GM21526 (cell line): ENCODE measurements at regions not wholly inside any gene's neighbourhood (a gene's known extent, or its start where the extent isn't known, plus 50 kb on each side); places are given as distances from the start of the nearest gene placed in this dataset.
"Not testable (repeated sequence)": the region's sequence is repeated elsewhere in the genome, so short reads cannot be mapped to it uniquely, and the experiment has no call there.

Experiments
- ATAC-seq: cut with Tn5 transposase; IDR thresholded peaks from one replicate; pipeline ENCODE4 v1.9.1; 2021; ENCODE audit warnings: moderate library complexity; ENCODE audit not compliant: unreplicated experiment, low FRiP score

DNA sequence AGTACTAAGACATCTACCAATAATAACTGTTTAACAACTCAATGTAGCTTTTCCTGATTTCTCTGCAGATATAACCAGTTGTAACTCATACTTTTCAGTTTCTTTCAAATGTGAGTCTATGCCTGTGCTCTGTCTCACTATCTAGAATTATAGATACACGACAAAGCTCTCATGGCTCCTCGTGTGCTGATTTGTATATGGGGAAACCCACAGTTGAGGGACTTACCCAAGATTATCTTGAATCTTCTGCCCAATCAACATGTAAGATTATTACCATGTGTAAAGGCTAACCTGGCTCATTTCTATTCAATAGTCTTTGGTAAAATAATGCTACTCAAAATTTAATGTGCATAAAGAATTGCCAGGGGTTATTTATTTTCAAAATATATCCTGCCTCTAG, 554.4 kb downstream of the FBXO15 start:
- ATAC-seq: no peak

GRCh38 chr18:73590950-73591349, 556.7 kb downstream of the FBXO15 start:
- no peak for ATAC-seq

DNA sequence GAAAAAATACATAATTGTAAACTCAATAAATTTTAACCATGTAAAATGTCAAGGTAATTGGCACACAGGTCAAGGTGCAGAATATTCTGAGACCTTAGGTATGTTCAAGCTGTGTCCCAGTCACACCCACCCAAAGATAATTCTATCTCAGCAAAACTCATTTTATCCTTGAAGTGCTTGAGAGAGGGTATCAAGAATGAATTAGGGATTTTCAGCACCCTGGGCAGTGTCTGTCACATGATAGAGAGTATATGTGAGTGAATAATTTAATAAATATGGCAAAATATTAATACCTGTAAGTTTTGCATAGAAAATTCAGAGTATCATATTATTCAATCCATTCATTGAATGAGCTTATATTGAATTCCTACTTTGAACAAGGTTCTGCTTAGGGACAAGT, 567.9 kb downstream of the FBXO15 start:
- no peak for ATAC-seq

DNA sequence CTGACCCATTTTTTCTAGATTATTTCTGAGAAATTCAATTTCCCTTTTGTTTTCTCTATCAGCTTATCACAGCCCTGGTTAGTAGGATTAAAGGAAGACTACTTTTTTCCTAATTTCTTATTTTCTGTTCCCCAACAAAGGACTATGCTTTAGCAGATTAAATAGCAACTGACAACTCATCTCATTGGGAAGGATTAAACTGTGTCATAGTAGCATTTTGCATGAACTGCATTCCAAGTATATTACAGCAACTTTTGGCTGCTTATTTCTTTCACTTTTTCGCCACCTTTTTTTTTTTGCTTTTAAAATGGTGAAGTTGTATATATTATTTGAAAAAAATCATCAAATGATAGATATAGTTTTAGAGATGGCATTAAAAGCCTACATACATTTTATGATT, 570.3 kb downstream of the FBXO15 start:
- no peak for ATAC-seq

DNA sequence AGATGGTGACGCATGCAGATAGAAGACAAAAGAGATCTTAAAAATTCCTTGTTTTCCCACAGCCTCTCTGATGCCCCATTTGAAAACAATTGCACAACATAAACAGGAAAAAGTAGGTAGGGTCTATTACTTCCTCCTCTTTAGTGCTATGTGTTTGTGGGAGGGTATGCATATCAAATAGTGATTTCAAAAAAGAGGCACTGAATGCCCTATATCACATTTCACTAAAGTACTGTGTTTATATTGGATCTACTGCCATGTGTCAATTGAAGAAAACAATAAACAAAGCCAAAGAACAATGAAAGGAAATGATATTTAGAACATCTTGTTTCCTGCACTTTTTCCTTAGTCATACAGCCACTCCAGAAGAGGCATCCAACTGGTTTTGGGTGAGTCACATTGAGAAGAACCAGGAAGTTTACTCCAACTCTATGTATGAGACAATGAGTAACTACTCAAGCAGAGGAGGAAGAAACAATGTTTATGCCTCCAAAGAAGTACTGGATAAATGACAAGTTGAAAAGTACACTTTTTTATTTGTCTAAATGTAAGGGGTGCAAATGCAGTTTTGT, 583.6 kb downstream of the FBXO15 start:
- ATAC-seq: no peak

DNA sequence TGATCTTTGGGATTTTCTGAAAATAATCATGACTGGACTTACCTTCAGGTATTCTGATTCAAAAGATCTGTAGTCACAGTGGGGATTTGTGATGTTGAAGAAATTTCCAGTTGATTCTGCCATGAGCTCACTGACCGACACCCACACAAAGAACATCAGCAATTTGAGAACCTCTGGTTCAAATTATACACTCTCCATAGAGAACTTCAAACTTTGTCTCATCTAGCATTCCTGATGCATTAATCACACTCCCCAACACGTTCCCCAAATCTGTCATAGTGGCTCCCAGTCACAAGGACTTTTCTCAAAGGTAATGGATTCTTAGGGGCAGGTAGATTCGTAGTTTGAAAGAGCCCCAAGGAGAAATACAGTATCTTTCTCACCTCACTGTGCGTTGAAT, 584.3 kb downstream of the FBXO15 start:
- no peak for ATAC-seq

DNA sequence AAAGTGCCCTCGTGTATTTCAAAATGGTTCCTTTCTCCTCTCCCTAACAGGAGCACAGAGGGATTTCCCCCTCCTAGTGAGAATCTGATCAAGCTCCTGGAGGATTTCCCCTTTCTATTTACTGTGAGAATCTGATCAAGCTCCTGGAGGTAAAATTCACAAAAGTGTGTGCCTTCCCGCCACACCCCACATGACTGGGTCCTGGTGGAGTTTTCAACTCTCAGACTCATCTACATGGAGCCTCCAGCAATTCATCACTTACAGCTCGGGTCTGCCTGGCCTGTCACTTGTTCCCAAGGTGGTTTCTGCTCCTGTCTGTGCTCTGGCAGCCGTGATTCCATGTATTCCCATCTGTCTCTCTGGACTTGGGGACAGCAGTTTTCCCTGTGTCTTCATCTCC, 590.7 kb downstream of the FBXO15 start:
- ATAC-seq: no peak

GRCh38 chr18:73552171-73552570, 595.5 kb downstream of the FBXO15 start:
- ATAC-seq: no peak

DNA sequence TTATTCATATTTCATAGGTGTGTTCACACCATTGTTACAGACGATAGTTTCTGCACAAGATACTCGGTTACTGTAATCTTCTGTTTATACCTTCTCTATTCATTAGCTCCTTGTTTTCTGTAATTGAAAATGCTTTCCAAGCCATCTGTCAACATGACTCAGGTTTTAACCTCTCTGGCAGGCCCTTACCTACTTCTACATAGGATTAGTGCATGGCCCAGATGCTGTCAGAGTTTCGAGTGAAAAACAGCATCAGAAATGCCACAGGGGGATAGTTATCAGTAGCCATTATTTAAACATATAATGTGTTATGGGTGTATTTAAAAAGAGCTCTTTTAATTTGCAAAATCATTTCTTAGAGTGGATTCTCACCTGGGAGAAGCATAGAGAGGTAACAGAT, 596.4 kb downstream of the FBXO15 start:
- no peak for ATAC-seq

DNA sequence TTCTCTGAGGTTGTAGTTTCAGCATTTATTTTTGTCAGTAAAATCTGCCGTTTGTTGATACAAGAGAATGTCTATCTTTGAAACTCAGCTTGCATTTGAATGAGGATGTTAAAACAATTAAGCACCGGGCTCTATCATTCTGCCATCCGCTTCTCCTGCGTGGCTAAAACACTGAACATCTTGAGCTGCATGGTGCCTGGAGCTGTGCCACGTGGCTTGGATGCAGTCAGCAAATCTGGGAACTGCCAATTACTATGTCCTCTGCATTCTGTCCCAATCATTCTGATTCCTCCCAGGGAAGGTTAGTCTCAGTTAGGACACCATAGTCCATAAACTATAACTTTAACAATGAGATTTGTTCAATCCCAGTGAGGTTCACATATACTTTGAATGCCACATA, 598.4 kb downstream of the FBXO15 start:
- ATAC-seq: no peak

DNA sequence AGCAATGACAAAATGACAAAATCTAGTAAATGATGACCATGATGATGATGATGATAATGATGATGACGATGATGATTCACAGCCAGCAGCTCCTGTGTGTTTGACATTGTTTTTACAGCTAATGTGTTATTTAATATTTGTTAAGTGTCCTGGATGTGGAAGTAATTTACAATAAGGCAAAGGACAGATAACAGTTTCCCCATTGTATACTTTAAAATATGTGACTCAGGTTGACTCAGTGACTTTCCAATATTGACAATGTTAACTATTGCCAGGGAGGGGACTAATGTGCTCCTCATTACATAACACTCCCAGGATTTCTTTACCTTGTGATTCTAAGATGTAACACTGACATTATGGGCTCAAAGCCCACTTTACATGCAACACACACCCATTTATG, 602.2 kb downstream of the FBXO15 start:
- no peak for ATAC-seq

GRCh38 chr18:73544617-73545016, 603.0 kb downstream of the FBXO15 start:
- no peak for ATAC-seq

GRCh38 chr18:73544032-73544431, 603.6 kb downstream of the FBXO15 start:
- ATAC-seq: no peak

DNA sequence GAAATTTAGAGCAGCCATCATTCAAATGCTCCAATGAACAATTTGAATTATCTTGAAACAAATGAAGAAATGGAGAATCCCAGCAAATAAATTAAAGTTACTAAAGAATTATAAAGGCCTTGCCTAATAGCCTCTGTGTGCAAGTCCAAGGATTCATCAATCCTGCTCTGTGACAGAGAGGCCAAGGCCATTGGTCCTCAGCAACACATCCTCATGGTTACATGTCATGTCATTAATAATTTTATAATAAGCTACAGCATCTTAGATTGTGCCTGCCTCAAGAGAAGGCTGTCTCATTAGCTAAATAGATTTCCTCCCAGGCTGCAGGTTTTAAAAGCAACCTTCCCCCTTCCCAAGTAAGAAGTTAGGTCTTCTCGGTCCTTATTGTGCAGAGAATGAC, 611.6 kb downstream of the FBXO15 start:
- ATAC-seq: no peak

GRCh38 chr18:73535189-73535588, 612.4 kb downstream of the FBXO15 start:
- ATAC-seq: no peak

DNA sequence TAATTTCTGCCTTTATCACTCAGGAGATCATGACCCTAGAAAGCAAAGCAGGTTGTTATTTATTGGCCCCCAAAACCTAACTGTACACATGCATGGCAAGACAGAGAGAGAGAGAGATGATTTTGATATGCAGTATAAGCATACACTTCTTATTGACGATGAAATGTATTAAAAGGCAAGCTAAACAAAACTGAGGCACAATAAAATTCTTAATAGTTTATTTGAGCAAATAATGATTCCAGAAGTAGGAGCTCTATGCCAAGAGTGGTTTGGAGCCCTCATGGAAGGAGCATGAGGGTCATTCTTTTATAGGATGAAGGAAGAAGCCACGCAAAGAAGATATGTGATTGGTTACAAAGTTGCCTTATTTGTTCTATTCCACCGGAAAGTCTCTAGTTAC, 616.0 kb downstream of the FBXO15 start:
- ATAC-seq: no peak

GRCh38 chr18:73528066-73528465, 619.6 kb downstream of the FBXO15 start:
- ATAC-seq: no peak

DNA sequence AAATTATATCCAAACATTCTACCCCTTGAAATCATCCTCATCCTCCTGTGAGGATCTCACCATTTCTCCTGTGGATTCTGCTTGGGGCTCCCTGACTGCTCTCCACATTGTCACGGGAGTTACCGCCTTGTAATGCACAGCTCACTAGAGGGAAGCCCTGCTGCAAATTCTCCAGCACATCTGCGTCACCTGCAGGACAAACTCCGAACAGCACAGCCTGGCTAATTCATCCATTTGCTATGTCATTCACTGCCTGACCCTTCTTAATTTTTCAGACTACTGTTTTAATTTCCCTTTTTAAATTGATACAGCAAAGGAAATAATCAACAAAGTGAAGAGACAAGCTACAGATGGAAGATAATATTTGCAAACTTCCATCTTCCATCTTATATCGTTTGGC, 627.4 kb downstream of the FBXO15 start:
- ATAC-seq: no peak

DNA sequence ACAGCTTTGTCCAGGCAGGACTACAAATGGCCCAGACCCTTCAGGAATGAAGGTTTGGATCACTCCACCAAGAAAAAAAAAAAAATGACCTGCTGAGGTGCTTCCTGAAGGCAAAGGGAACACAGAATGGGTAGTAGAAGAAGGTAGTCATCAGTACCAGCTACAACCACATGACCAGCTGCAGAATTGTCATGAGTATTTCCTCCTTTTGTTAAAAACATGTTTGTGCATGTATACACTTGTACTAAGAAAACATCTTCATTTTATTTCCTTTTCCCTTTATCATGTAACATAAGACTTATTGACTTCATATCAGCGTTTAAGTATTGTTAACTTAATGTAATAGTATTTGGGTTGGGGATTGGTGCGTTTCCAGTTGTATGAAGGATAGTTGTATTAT, 631.6 kb downstream of the FBXO15 start:
- not testable (repeated sequence) for ATAC-seq

GRCh38 chr18:73514449-73514848, 633.2 kb downstream of the FBXO15 start:
- no peak for ATAC-seq

- ATAC-seq: no peak
Measured at GRCh38 chr18:73511771-73512503, 635.7 kb downstream of the FBXO15 start.

DNA sequence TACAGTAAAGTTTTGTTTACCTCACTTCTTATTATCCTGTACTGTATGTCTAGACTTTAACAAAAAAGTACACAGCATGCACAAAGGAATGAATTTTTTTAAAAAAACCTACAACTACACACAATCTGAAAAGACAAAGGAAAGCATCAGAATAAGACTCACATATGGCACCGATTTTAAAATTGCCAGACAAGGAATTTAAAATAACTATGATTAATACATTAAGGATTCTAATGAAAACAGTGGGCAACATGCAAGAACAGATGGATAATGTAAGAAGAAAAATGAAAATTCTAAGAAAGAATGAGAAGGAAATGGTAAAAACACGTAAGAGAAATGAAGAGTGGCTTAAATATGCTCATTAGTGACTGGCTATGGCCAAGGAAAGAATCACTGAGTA, 638.2 kb downstream of the FBXO15 start:
- no peak for ATAC-seq

DNA sequence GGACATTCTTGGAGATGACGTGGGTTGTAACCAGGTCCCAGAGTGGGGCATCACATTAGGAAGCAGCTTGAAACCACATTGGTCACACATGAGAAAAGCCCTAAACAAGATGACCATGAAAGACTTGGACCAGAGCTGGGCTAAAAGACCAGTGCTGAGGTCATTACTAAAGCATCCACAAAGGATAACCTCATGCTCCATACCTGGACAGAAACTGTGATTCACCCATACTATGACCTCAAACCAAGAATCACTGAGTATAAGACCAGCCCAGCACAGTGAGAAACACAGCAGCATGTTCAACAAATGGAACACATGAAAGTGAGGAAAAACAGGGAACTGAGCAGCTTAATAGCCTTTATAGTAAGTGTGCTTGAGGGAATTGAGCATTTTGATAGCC, 635.5 kb upstream of the NETO1 start:
- ATAC-seq: no peak
